Mesothelial cell of epicardium (in vitro differentiated cells): ENCODE measurements at regions not wholly inside any gene's neighbourhood (a gene's known extent, or its start where the extent isn't known, plus 50 kb on each side); places are given as distances from the start of the nearest gene placed in this dataset.

Source experiments
- DNase-seq, 2 experiments: peaks; one replicate each; pipeline ENCODE4 v3.0.0; 2021; ENCODE audit warnings: low spot score in 2 of 2; ENCODE audit not compliant: unreplicated experiment in 2 of 2
- H3K27ac Mint-ChIP-seq: 2 replicates; pipeline ENCODE4 v1.8.0; 2021; ENCODE audit warnings: mixed read lengths
- H3K27me3 Mint-ChIP-seq: 2 replicates; pipeline ENCODE4 v1.8.0; 2021; ENCODE audit warnings: low read depth, mixed read lengths
- H3K36me3 Mint-ChIP-seq: 2 replicates; pipeline ENCODE4 v1.8.0; 2021; ENCODE audit warnings: mixed read lengths
- H3K4me1 Mint-ChIP-seq: 2 replicates; pipeline ENCODE4 v1.8.0; 2021; ENCODE audit warnings: mixed read lengths
- H3K4me3 Mint-ChIP-seq: 2 replicates; pipeline ENCODE4 v1.8.0; 2021; ENCODE audit warnings: mild to moderate bottlenecking, moderate library complexity, mixed read lengths
- H3K9me3 Mint-ChIP-seq: 2 replicates; pipeline ENCODE4 v1.8.0; 2021; ENCODE audit warnings: mixed read lengths
- TF ChIP-seq, protein P1 (sequence below): fragments of 200-600 bp; sonication (generic); IDR thresholded peaks from one replicate; pipeline ENCODE4 v1.5.0; 2021; ENCODE audit warnings: antibody characterized with exemption; ENCODE audit not compliant: unreplicated experiment

DNA sequence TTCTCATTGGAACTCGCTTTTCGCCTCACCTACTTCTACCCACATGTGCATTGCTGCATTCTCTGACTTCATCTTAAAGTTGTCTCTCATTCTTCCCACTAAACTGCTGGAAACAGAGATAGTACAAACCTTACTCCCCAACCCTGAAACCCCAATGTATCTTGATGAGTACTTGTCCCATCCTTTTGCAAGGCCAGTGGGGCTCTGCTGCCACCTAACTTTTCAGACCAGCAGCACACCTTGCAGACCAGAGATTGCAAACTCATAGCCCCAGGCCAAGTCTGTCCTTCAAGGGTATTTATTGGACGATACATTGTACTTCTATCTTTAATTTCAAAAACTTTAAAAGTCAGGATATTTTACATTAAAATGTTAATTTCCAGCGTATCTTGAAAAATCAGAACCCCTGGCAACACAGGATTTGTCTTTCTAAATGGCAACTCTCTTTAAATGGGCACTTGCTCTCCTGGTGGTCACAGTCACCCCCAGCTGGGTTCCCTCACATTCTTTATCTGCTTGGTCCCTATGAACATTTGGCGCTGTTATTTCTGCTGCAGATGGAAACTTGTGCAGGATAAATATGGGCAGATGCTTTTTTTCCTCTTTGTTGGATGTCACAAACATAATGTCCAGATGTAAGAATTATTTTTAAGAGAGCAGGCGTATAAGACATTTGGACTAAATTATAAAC is 83.9 kb downstream of the SOD2 start:
- Mint-ChIP-seq H3K27me3 (peaks cover 2% of the 10 kb centered on the region), H3K9me3 (peaks cover 10% of the 10 kb centered on the region), H3K4me1 (no peaks in the 10 kb centered on the region), H3K4me3 (no peak overlapping the region), H3K36me3 (no peaks in the 10 kb centered on the region), H3K27ac (no peak overlapping the region)
- no peak for DNase-seq
- TF ChIP-seq, protein P1, sequence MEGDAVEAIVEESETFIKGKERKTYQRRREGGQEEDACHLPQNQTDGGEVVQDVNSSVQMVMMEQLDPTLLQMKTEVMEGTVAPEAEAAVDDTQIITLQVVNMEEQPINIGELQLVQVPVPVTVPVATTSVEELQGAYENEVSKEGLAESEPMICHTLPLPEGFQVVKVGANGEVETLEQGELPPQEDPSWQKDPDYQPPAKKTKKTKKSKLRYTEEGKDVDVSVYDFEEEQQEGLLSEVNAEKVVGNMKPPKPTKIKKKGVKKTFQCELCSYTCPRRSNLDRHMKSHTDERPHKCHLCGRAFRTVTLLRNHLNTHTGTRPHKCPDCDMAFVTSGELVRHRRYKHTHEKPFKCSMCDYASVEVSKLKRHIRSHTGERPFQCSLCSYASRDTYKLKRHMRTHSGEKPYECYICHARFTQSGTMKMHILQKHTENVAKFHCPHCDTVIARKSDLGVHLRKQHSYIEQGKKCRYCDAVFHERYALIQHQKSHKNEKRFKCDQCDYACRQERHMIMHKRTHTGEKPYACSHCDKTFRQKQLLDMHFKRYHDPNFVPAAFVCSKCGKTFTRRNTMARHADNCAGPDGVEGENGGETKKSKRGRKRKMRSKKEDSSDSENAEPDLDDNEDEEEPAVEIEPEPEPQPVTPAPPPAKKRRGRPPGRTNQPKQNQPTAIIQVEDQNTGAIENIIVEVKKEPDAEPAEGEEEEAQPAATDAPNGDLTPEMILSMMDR: no peak

DNA sequence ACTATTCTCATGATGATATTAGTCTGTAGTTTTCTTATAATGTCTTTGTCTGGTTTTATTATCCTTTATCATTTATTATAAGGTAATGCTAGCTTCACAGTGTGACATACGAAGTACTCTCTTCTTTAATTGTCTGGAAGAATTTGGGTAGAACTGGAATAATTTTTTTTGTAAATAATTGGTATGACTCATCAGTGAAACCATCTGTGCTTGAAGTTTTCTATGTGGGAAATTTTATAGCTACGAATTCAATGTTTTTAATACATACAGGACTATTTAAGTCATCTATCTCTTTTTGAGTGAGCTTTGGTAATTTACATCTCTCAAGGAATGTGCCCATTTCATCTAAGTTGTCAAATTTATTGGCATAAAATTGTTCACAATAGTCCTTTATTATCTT is 86.3 kb downstream of the SOD2 start:
- Mint-ChIP-seq H3K4me1 (no peaks in the 10 kb centered on the region), H3K36me3 (no peaks in the 10 kb centered on the region), H3K27me3 (peaks cover 2% of the 10 kb centered on the region), H3K27ac (no peak overlapping the region), H3K4me3 (no peak overlapping the region), H3K9me3 (peaks cover 4% of the 10 kb centered on the region)
- no peak for DNase-seq
- TF ChIP-seq, protein P1: no peak

DNA sequence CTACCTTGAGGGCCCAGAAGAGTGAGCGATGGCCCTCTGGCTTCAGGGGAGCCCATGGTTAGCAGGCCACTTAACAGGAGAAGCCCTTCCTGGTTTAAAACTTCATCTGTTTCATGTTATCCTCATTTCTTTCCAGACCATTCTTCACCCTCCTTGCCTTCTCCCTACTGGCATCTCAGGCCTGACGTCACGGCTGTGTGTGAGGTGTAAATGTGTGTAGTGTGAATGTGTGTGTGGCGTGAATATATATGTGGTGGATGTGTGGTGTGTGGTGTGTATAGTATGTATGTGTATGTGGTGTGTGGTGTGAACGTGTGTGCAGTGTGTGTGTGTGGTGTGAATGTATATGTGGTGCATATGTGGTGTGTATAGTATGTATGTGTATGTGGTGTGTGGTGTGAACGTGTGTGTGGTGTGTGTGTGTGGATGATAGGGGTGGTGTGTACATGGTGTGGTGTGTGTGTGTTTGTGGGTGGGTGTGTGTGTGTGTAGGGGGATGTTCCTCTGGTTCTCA is 88.5 kb downstream of the SOD2 start:
- DNase-seq: no peak
- peaks cover 4% of the 10 kb centered on the region for H3K9me3 Mint-ChIP-seq
- no peak overlapping the region for H3K4me3 Mint-ChIP-seq
- no peaks in the 10 kb centered on the region for H3K36me3 Mint-ChIP-seq
- H3K4me1 Mint-ChIP-seq: no peaks in the 10 kb centered on the region
- H3K27ac Mint-ChIP-seq: no peak overlapping the region
- peaks cover 6% of the 10 kb centered on the region for H3K27me3 Mint-ChIP-seq
- TF ChIP-seq, protein P1: no peak

DNA sequence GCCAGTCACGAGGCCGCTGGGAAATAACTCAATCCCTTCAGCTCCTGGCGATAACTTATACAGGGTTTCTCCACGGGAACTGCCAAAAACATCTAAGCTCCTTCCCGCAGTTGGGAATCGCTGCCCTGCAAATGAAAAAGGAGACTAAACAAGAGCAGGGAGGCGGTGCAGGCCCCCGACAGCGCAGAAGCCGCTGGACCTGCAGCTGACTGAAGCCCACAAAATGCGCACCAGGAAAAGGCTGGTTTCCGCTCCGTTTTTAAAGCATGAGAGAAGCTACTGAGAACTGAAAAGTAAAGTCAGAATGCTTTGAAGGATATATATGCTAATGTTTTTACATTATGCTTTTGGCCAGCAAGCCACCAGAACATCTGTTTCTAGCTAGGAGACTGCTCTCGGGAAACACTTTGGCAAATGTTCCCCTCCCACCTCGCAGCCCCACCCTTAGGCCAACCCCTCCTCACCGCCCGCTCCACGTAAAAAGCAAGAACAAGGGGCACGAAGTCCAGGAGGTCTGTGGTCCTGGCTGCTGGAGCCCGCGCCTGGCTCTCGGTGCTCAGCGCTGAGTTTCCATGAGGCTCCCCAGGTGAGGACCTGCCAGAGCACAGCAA is 90.5 kb downstream of the SOD2 start:
- no peak overlapping the region for H3K27ac Mint-ChIP-seq
- H3K4me3 Mint-ChIP-seq: no peak overlapping the region
- TF ChIP-seq, protein P1: no peak
- H3K27me3 Mint-ChIP-seq: peaks cover 6% of the 10 kb centered on the region
- H3K36me3 Mint-ChIP-seq: no peaks in the 10 kb centered on the region
- no peaks in the 10 kb centered on the region for H3K4me1 Mint-ChIP-seq
- no peak for DNase-seq
- no peaks in the 10 kb centered on the region for H3K9me3 Mint-ChIP-seq

DNA sequence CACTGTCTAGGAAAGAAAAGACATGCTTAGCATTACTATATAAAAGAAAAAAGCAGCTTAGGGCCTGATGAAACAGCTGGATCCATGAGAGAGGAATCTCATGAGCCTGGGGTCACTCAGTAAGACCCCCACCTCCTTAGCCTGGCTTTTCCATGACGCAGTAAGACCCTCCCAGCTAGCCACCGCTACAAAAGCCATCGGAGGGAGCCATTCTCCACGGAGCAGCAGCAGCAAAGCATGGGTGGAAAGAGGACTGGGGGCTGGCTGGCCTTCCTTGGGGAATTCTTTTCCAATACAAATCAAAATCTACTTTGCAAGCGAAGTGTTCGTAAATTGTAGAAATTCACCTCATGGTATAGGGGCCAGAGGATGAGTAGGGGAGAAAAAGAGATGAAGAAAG is 91.8 kb downstream of the SOD2 start:
- peaks cover 6% of the 10 kb centered on the region for H3K27me3 Mint-ChIP-seq
- TF ChIP-seq, protein P1: no peak
- no peak for DNase-seq
- H3K9me3 Mint-ChIP-seq: no peaks in the 10 kb centered on the region
- H3K4me3 Mint-ChIP-seq: no peak overlapping the region
- H3K36me3 Mint-ChIP-seq: no peaks in the 10 kb centered on the region
- H3K4me1 Mint-ChIP-seq: no peaks in the 10 kb centered on the region
- no peak overlapping the region for H3K27ac Mint-ChIP-seq
